ENCODE measurements at regions not wholly inside any gene's neighbourhood (a gene's known extent, or its start where the extent isn't known, plus 50 kb on each side); places are given as distances from the start of the nearest gene placed in this dataset.

DNA sequence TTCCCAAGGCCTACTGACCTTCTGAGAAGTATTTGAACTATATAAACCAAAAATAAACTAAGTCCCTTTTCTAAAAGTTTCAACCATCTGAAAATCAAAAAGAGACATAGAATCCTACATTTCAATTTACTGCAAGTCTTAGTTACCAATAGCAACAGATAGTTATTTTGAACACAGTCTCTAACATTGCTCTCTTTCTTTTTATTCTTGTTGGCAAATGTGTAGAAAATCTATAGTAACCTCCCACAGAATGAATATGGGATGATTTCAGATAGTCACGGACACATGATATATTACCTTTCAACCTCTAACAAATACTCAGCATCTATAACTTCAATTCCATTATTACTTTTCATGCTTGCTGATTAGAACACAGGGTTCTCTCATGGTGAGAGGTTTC lies 68.9 kb upstream of the RAB3GAP2 start:
- TF ChIP-seq NAIF1 (CRISPR knock-in tag; IDR thresholded peaks at IDR 0.05; ENCODE audit: borderline replicate concordance): no peak
- no peak for TF ChIP-seq SNRNP70 (IDR thresholded peaks at IDR 0.05; ENCODE audit: low read depth, low read length)
- no peak for TF ChIP-seq TOE1 (CRISPR knock-in tag; IDR thresholded peaks at IDR 0.05)
- TF ChIP-seq ZNF414 (CRISPR knock-in tag; IDR thresholded peaks at IDR 0.05): no peak
- TF ChIP-seq ZNF562 (CRISPR knock-in tag; IDR thresholded peaks at IDR 0.05; ENCODE audit: borderline replicate concordance): no peak
- TF ChIP-seq SPEN (CRISPR knock-in tag; IDR thresholded peaks at IDR 0.05; ENCODE audit: low read depth): no peak
- TF ChIP-seq ZNF121 (CRISPR knock-in tag; IDR thresholded peaks at IDR 0.05): no peak
- Histone ChIP-seq H3K27me3 (ENCODE audit: control insufficient read depth in 1 of 2, insufficient read depth in 2 of 2, low read length in 2 of 2) (peaks cover 2 to 8% of the 10 kb centered on the region in 2 experiments; a peak in 2 of 5 replicates), H3K79me2 (ENCODE audit: insufficient read depth, low read length) (no peaks in the 10 kb centered on the region), H3K4me1 (ENCODE audit: insufficient read depth, low read length) (no peaks in the 10 kb centered on the region), H3K27ac (ENCODE audit: extremely low read length, insufficient read depth, low read length) (no peak overlapping the region), H3K36me3 (replicated peaks in 1 of 2; ENCODE audit: control insufficient read depth in 1 of 2, insufficient read depth in 2 of 2, low read length in 2 of 2) (no peaks in the 10 kb centered on the region), H3K9me3 (ENCODE audit: low read length) (no peaks in the 10 kb centered on the region), H3K9ac (ENCODE audit: insufficient read depth, low read depth, low read length) (no peak overlapping the region), H4K20me1 (ENCODE audit: insufficient read depth, low read length) (no peaks in the 10 kb centered on the region), H2AFZ (ENCODE audit: low read length) (no peak overlapping the region), H3K4me2 (ENCODE audit: low read depth, low read length) (no peak overlapping the region), H3K4me3 (replicated peaks in 1 of 3; ENCODE audit: insufficient read depth in 1 of 3, low read depth in 2 of 3, low read length in 3 of 3) (no peak overlapping the region)
- intact Hi-C loops (cut with micrococcal nuclease; ENCODE audit: unreplicated experiment) (no loop called here), in situ Hi-C loops (cut with HindIII; ENCODE audit: extremely low pct_ligation_motif_present, low pct_unique_long_range_greater_than_20kb) (no loop called here)
- ChIA-PET CTCF (ENCODE audit: low intra/inter-chr PET ratio, low total read pairs) (no interaction called here), POLR2A (no interaction called here)
- DNase-seq (ENCODE audit: low spot score): no peak
- no peak for ATAC-seq
- FAIRE-seq: no peak
- BruUV-seq (replicated peaks): no TSS peak
- WGBS (ENCODE audit: low lambda C conversion rate): 10% methylated on average over 1 of the region's 1 CpG

- Histone ChIP-seq H3K27ac (ENCODE audit: extremely low read length, insufficient read depth, low read length) (no peak overlapping the region), H3K79me2 (ENCODE audit: insufficient read depth, low read length) (no peaks in the 10 kb centered on the region), H3K4me2 (ENCODE audit: low read depth, low read length) (no peak overlapping the region), H4K20me1 (ENCODE audit: insufficient read depth, low read length) (no peaks in the 10 kb centered on the region), H3K27me3 (ENCODE audit: control insufficient read depth in 1 of 2, insufficient read depth in 2 of 2, low read length in 2 of 2) (peaks cover 0 to 4% of the 10 kb centered on the region in 2 experiments; a peak in 2 of 5 replicates), H3K9me3 (ENCODE audit: low read length) (no peaks in the 10 kb centered on the region), H3K4me1 (ENCODE audit: insufficient read depth, low read length) (no peaks in the 10 kb centered on the region), H3K36me3 (replicated peaks in 1 of 2; ENCODE audit: control insufficient read depth in 1 of 2, insufficient read depth in 2 of 2, low read length in 2 of 2) (no peaks in the 10 kb centered on the region), H3K9ac (ENCODE audit: insufficient read depth, low read depth, low read length) (no peak overlapping the region), H2AFZ (ENCODE audit: low read length) (no peak overlapping the region), H3K4me3 (replicated peaks in 1 of 3; ENCODE audit: insufficient read depth in 1 of 3, low read depth in 2 of 3, low read length in 3 of 3) (no peak overlapping the region)
- FAIRE-seq (no peak), DNase-seq (ENCODE audit: low spot score) (no peak), ATAC-seq (no peak)
- BruUV-seq (replicated peaks): no TSS peak
- CTCF ChIA-PET (ENCODE audit: low intra/inter-chr PET ratio, low total read pairs): no interaction called here
- POLR2A ChIA-PET: no interaction called here
- intact Hi-C loops (cut with micrococcal nuclease; ENCODE audit: unreplicated experiment): no loop called here
- WGBS (ENCODE audit: low lambda C conversion rate): 36% methylated on average over 1 of the region's 1 CpG
- no peak for TF ChIP-seq ZNF746 (CRISPR knock-in tag; IDR thresholded peaks at IDR 0.05)
- TF ChIP-seq ZBTB38 (CRISPR knock-in tag; IDR thresholded peaks at IDR 0.05): no peak
- TF ChIP-seq KAT2B (IDR thresholded peaks at IDR 0.05; ENCODE audit: borderline replicate concordance, low read depth, low read length): no peak
- TF ChIP-seq POLR2G (IDR thresholded peaks at IDR 0.05; ENCODE audit: low read depth, low read length): no peak
- no peak for TF ChIP-seq GLI4 (CRISPR knock-in tag; IDR thresholded peaks at IDR 0.05; ENCODE audit: borderline replicate concordance)
- no peak for TF ChIP-seq ZNF644 (CRISPR knock-in tag; IDR thresholded peaks at IDR 0.05; ENCODE audit: low read depth)
- no peak for TF ChIP-seq ZEB1 (IDR thresholded peaks at IDR 0.05; ENCODE audit: insufficient replicate concordance, low read depth)
- no peak for TF ChIP-seq ZNF710 (CRISPR knock-in tag; IDR thresholded peaks at IDR 0.05; ENCODE audit: borderline replicate concordance)
- TF ChIP-seq ZNF776 (CRISPR knock-in tag; IDR thresholded peaks at IDR 0.05): no peak
- TF ChIP-seq, protein P1, sequence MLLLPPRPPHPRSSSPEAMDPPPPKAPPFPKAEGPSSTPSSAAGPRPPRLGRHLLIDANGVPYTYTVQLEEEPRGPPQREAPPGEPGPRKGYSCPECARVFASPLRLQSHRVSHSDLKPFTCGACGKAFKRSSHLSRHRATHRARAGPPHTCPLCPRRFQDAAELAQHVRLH (CRISPR knock-in tag; IDR thresholded peaks at IDR 0.05; ENCODE audit: borderline replicate concordance, low read depth): no peak
- no peak for TF ChIP-seq RBAK (CRISPR knock-in tag; IDR thresholded peaks at IDR 0.05)
- in situ Hi-C loops (cut with HindIII; ENCODE audit: extremely low pct_ligation_motif_present, low pct_unique_long_range_greater_than_20kb): no loop called here
These were observed 67.3 kb upstream of the RAB3GAP2 start for GRCh38 chr1:220339581-220339980.
